ENCODE measurements at regions not wholly inside any gene's neighbourhood (a gene's known extent, or its start where the extent isn't known, plus 50 kb on each side); places are given as distances from the start of the nearest gene placed in this dataset.

DNA sequence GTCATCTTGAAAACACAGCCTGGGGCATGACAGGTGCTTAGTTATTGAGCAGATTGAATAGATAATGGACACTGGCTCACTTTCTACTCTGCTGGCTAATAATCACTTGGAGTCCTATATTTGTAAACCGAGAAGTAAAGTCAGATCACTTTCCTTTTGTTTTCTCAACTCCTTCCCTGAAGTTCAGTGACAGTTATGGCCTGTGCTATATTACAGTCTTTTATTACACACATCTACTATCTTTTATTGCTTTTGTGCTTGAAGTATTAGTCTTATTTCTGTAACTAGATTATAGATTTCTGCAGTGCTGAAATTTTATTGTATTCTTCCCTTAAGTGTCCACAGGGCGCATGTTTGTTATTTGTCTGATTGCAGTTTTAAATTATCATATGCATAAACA is 136.4 kb upstream of the TAC1 start:
- Histone ChIP-seq H3K27ac (no peak overlapping the region), H3K4me3 (no peak overlapping the region), H4K20me1 (ENCODE audit: insufficient read depth, poor library complexity, severe bottlenecking) (no peaks in the 10 kb centered on the region), H3K79me2 (no peaks in the 10 kb centered on the region), H3K9me3 (ENCODE audit: low read depth) (no peaks in the 10 kb centered on the region), H2AFZ (no peak overlapping the region), H3K9me2 (replicated peaks; ENCODE audit: insufficient read depth) (no peaks in the 10 kb centered on the region), H3K36me3 (replicated peaks; ENCODE audit: insufficient read depth, low read depth) (no peaks in the 10 kb centered on the region), H3K4me2 (no peak overlapping the region), H3K27me3 (no peaks in the 10 kb centered on the region), H3K4me1 (ENCODE audit: insufficient read depth) (no peaks in the 10 kb centered on the region)
- no peak for DNase-seq (ENCODE audit: low spot score)
- 80% methylated on average over 2 of the region's 2 CpGs for WGBS (ENCODE audit: low lambda C conversion rate, missing lambda C conversion rate)
- no peak for TF ChIP-seq EZH2phosphoT487 (IDR thresholded peaks at IDR 0.05; ENCODE audit: low read depth, severe bottlenecking, unreplicated experiment)
- TF ChIP-seq, protein P1, sequence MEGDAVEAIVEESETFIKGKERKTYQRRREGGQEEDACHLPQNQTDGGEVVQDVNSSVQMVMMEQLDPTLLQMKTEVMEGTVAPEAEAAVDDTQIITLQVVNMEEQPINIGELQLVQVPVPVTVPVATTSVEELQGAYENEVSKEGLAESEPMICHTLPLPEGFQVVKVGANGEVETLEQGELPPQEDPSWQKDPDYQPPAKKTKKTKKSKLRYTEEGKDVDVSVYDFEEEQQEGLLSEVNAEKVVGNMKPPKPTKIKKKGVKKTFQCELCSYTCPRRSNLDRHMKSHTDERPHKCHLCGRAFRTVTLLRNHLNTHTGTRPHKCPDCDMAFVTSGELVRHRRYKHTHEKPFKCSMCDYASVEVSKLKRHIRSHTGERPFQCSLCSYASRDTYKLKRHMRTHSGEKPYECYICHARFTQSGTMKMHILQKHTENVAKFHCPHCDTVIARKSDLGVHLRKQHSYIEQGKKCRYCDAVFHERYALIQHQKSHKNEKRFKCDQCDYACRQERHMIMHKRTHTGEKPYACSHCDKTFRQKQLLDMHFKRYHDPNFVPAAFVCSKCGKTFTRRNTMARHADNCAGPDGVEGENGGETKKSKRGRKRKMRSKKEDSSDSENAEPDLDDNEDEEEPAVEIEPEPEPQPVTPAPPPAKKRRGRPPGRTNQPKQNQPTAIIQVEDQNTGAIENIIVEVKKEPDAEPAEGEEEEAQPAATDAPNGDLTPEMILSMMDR (IDR thresholded peaks at IDR 0.05; ENCODE audit: poor library complexity) = no peak
- TF ChIP-seq EZH2 (IDR thresholded peaks at IDR 0.05; ENCODE audit: borderline replicate concordance) = no peak

DNA sequence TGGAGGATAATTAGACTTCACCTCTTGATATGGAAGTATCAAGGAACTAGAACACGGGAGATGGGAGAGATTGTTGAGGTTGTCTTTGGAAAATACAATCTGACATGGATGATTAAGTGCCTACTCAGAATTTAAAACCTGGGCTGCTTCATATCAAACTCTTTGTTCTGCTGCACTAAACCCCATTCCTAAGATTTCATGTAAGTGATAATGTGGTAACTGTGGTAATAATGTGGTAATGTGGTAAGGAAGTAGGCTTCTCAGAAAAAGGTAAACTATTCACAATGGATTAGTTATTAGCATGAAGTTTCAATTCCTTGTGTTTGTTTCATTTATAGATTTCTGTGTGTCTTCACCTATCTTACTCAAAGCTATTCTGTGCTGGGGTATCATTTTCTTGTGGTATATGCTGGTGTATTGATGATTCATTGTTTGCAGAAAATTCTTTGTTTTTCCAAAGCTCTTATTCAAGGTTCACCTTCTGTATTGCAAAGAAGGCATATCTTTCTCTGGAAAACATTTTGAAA is 129.9 kb upstream of the TAC1 start:
- Histone ChIP-seq H3K4me3 (no peak overlapping the region), H4K20me1 (ENCODE audit: insufficient read depth, poor library complexity, severe bottlenecking) (no peaks in the 10 kb centered on the region), H2AFZ (no peak overlapping the region), H3K4me2 (no peak overlapping the region), H3K9me2 (replicated peaks; ENCODE audit: insufficient read depth) (no peaks in the 10 kb centered on the region), H3K27ac (no peak overlapping the region), H3K79me2 (no peaks in the 10 kb centered on the region), H3K9me3 (ENCODE audit: low read depth) (no peaks in the 10 kb centered on the region), H3K36me3 (replicated peaks; ENCODE audit: insufficient read depth, low read depth) (no peaks in the 10 kb centered on the region), H3K27me3 (no peaks in the 10 kb centered on the region), H3K4me1 (ENCODE audit: insufficient read depth) (no peaks in the 10 kb centered on the region)
- DNase-seq (ENCODE audit: low spot score) = no peak
- 76% methylated on average over 1 of the region's 1 CpG for WGBS (ENCODE audit: low lambda C conversion rate, missing lambda C conversion rate)
- TF ChIP-seq EZH2phosphoT487 (IDR thresholded peaks at IDR 0.05; ENCODE audit: low read depth, severe bottlenecking, unreplicated experiment) = no peak
- TF ChIP-seq, protein P1 (IDR thresholded peaks at IDR 0.05; ENCODE audit: poor library complexity) = no peak
- no peak for TF ChIP-seq EZH2 (IDR thresholded peaks at IDR 0.05; ENCODE audit: borderline replicate concordance)

DNA sequence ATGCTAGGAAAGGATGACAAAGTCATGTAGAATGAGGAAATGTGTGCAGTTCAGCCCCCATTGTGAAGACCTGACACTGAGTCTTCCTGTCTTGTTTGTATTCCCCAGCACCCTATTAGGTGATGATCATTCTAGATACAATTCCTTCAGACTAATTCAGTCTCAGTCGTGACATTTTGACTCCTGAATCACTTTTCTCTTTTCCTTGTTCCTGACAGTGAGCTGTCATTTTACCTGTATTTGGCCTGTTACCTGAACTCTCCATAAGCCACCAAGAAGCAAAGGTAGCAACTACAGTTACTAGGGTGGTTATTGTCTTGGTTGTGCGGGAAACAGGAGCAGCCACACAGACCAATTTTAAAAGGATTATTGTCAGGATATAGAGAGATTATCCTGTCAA is 111.4 kb upstream of the TAC1 start:
- Histone ChIP-seq H3K9me2 (replicated peaks; ENCODE audit: insufficient read depth) (no peaks in the 10 kb centered on the region), H3K36me3 (replicated peaks; ENCODE audit: insufficient read depth, low read depth) (no peaks in the 10 kb centered on the region), H3K4me1 (ENCODE audit: insufficient read depth) (no peaks in the 10 kb centered on the region), H2AFZ (no peak overlapping the region), H3K79me2 (no peaks in the 10 kb centered on the region), H3K4me2 (no peak overlapping the region), H3K27me3 (no peaks in the 10 kb centered on the region), H3K27ac (no peak overlapping the region), H3K4me3 (no peak overlapping the region), H3K9me3 (ENCODE audit: low read depth) (no peaks in the 10 kb centered on the region), H4K20me1 (ENCODE audit: insufficient read depth, poor library complexity, severe bottlenecking) (no peaks in the 10 kb centered on the region)
- 58% methylated on average over 2 of the region's 2 CpGs for WGBS (ENCODE audit: low lambda C conversion rate, missing lambda C conversion rate)
- no peak for TF ChIP-seq EZH2phosphoT487 (IDR thresholded peaks at IDR 0.05; ENCODE audit: low read depth, severe bottlenecking, unreplicated experiment)
- TF ChIP-seq, protein P1 (IDR thresholded peaks at IDR 0.05; ENCODE audit: poor library complexity) = no peak
- no peak for TF ChIP-seq EZH2 (IDR thresholded peaks at IDR 0.05; ENCODE audit: borderline replicate concordance)
- DNase-seq (ENCODE audit: low spot score) = no peak

DNA sequence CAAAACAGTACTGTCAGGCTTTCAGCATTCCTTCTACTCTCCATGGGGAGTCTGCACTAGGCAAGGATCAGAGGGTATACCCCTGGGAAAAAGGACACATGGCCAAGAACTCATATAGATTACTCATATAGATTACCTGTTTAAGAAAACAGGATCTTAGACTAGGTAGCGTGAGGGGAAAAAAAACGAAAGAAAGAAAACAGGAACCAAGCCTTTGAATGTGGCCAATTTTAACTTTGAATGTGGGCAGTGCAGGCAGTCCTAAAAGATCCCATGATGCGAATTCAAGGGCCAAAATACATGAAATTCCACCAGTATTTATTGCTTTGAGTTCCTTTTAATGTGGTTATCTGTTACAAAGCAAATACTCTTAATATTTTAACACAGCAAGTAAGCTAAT is 108.6 kb upstream of the TAC1 start:
- H3K79me2 ChIP-seq = no peaks in the 10 kb centered on the region
- 86% methylated on average over 3 of the region's 3 CpGs for WGBS (ENCODE audit: low lambda C conversion rate, missing lambda C conversion rate)

More for the DNA sequence above, 108.6 kb upstream of the TAC1 start:
- no peaks in the 10 kb centered on the region for H4K20me1 ChIP-seq (ENCODE audit: insufficient read depth, poor library complexity, severe bottlenecking)
- no peaks in the 10 kb centered on the region for H3K4me1 ChIP-seq (ENCODE audit: insufficient read depth)
- no peaks in the 10 kb centered on the region for H3K36me3 ChIP-seq (replicated peaks; ENCODE audit: insufficient read depth, low read depth)
- H3K27me3 ChIP-seq = no peaks in the 10 kb centered on the region
- H3K9me2 ChIP-seq (replicated peaks; ENCODE audit: insufficient read depth) = no peaks in the 10 kb centered on the region
- TF ChIP-seq, protein P1 (IDR thresholded peaks at IDR 0.05; ENCODE audit: poor library complexity) = no peak
- H2AFZ ChIP-seq = no peak overlapping the region
- DNase-seq (ENCODE audit: low spot score) = no peak
- no peak overlapping the region for H3K27ac ChIP-seq
- no peak overlapping the region for H3K4me2 ChIP-seq
- H3K4me3 ChIP-seq = no peak overlapping the region
- H3K9me3 ChIP-seq (ENCODE audit: low read depth) = no peaks in the 10 kb centered on the region

Measured in hepatocyte (in vitro differentiated cells).